Omental fat pad (tissue), 3 donors: ENCODE measurements at regions not wholly inside any gene's neighbourhood (a gene's known extent, or its start where the extent isn't known, plus 50 kb on each side); places are given as distances from the start of the nearest gene placed in this dataset.

Experiments
- ATAC-seq: fragments of 150-250 bp; one replicate; pipeline ENCODE4 v1.9.1; 2016; ENCODE audit warnings: mild to moderate bottlenecking, moderate library complexity; ENCODE audit not compliant: low FRiP score
- DNase-seq: peaks from one replicate; pipeline ENCODE4 v3.0.0-alpha.2; 2019; ENCODE audit warnings: low spot score
- TF ChIP-seq, protein P1 (sequence below), 3 donors: fragments of 450-650 bp; IDR thresholded peaks; one replicate each; pipeline ENCODE4 v1.5.1; 2016 to 2017; ENCODE audit warnings: antibody characterized with exemption in 3 of 3, mild to moderate bottlenecking in 3 of 3, moderate library complexity in 2 of 3

DNA sequence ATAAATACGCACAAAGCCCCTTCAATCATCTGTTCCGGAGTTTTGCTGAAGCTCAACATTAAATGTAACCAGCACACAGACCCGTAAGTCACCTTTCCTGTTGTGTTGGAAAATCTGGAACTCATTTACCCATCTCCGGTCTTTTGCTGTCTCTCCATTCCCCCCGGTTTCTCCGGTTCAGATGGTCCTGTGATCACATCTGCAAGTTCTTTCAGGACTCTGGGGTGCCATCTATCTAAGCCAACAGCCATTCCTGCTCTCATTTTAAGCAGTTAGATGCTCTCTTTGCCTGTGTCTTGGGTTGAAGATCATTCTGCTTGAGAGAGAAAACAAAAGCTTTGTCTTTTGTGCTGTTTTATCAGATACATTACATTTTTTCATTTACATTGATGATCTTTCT is 91.7 kb upstream of the TGIF1 start:
- ATAC-seq (no peak), DNase-seq (no peak)
- TF ChIP-seq, protein P1, sequence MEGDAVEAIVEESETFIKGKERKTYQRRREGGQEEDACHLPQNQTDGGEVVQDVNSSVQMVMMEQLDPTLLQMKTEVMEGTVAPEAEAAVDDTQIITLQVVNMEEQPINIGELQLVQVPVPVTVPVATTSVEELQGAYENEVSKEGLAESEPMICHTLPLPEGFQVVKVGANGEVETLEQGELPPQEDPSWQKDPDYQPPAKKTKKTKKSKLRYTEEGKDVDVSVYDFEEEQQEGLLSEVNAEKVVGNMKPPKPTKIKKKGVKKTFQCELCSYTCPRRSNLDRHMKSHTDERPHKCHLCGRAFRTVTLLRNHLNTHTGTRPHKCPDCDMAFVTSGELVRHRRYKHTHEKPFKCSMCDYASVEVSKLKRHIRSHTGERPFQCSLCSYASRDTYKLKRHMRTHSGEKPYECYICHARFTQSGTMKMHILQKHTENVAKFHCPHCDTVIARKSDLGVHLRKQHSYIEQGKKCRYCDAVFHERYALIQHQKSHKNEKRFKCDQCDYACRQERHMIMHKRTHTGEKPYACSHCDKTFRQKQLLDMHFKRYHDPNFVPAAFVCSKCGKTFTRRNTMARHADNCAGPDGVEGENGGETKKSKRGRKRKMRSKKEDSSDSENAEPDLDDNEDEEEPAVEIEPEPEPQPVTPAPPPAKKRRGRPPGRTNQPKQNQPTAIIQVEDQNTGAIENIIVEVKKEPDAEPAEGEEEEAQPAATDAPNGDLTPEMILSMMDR (IDR thresholded peaks at IDR 0.05): no peak

- ATAC-seq: no peak
- TF ChIP-seq, protein P1 (IDR thresholded peaks at IDR 0.05): no peak
- DNase-seq: no peak
These were observed 89.8 kb upstream of the TGIF1 start for GRCh38 chr18:3360211-3360610.

DNA sequence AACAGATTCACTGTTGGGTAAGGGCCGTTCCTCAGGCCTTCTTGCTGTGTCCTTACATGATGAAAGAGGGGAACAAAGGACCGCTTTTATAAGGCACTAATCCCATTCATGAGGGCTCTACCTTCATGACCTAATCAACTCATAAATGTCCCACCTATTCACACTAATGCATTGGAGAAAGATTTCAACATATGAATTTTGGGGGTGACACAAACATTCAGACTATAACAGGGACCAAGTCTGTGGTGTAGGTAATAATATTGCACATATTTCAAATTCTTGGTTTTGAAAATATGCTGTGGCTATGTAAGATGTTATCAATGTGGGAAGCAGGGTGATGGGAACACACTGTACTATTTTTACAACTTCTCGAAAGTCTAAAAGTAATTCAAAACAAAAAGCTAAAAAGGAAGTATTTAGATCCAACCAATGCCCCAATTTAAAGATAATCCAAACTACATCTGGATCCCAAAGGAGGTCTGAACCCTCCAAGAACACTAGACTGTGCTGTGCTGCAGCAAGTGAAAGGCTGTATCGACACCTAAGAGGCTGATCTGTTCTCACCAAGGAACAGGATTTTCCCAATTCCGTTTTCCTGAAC is 82.4 kb upstream of the TGIF1 start:
- ATAC-seq (peak; percentile 41), DNase-seq (no peak)
- TF ChIP-seq, protein P1 (IDR thresholded peaks at IDR 0.05): no peak

DNA sequence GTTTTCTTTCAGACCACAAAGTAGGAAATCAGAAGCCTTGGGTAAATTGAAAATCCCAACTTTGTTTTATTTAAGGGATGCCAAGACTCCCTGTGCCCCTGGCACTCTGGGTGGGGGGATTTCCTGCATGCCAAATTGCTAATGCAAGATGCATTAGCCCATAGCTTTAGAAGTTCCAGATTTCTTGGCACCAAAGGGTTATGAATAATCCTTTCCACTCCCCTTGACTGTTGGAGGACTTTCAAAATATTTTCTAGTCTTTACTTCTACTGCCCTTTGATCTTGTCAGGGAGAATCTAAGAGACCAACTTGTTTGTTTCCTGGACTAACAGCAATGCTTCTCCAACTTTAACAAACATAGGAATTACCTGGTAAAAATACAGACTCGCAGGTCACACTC is 81.8 kb upstream of the TGIF1 start:
- ATAC-seq (peak; percentile 87), DNase-seq (no peak)

GRCh38 chr18:3379685-3380084 is 70.3 kb upstream of the TGIF1 start:
- ATAC-seq: no peak
- TF ChIP-seq, protein P1 (IDR thresholded peaks at IDR 0.05): no peak
- no peak for DNase-seq

More for the DNA sequence above, 81.8 kb upstream of the TGIF1 start:
- TF ChIP-seq, protein P1 (IDR thresholded peaks at IDR 0.05): no peak

DNA sequence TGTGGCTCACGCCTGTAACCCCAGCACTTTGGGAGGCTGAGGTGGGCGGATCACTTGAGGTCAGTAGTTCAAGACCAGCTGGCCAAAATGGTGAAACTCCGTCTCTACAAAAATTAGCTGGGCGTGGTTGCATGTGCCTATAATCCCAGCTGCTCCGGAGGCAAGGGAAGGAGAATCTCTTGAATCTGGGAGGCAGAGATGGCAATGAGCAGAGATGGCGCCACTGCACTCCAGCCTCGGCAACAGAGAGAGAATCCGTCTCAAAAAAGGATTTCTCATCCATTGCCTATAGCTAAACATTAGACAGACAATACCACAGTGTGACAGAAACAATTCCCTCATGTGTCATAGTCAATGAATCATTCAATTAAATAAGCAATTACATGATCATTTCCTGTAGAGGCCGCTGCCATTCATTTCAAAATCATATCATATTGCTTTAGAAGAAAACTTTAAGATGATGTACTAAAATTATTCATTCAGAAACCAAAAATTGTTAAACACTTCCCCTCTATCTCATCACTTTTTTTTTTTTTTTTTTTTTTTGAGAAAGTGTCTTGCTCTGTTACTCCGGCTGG is 69.5 kb upstream of the TGIF1 start:
- ATAC-seq: no peak
- TF ChIP-seq, protein P1 (IDR thresholded peaks at IDR 0.05): no peak
- DNase-seq: no peak

DNA sequence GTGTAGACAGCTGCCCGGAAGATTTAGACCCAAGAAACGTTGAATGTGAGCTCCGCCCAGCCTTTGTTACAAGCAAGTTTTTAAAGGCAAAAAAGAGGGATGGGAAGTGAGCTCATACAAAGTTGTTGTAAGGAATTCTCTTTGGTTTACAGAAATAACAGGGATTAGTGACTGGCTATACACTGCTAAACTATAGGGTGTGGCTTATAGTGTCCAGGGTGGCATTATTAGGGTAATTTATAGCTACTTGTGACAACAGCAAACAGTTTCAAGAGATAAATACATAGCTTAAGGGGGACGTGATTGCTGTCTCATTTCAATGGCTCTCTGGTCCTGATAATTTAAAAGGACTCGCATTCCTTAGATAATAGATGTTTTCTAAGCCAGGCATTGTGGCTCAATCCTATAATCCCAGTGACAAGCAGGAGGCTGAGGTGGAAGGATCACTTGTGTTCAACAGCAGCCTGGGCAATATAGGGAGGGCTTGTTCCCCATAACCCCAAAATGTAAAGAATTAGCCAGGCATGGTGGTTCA is 66.5 kb upstream of the TGIF1 start:
- no peak for DNase-seq
- no peak for ATAC-seq
- TF ChIP-seq, protein P1 (IDR thresholded peaks at IDR 0.05): no peak
